ENCODE measurements at regions not wholly inside any gene's neighbourhood (a gene's known extent, or its start where the extent isn't known, plus 50 kb on each side); places are given as distances from the start of the nearest gene placed in this dataset.

DNA sequence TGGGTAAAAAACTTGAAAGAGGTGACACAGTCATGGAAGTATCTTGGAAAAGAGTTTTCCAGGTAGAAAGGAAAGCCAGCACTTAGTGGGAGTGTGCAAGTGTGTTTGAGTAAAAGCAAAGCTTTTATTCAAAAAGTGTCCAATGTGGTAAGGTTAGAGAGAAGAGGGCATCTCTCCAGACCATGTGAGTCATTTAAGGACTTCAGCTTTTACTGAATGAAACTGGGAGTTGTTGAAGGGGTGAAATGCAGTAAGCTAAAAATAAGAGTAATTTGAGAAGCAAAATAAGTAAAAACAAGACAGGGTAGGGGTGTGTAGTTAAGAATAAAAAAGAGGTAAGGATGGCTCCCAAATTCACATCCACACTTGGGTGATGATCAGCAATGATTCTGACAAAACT is 238.9 kb downstream of the SLC7A11 start:
- Histone ChIP-seq H2BK12ac (ENCODE audit: low read length) (no peak overlapping the region), H3K4me2 (ENCODE audit: insufficient read depth, low read length, poor library complexity, severe bottlenecking) (no peak overlapping the region), H3K27me3 (ENCODE audit: control insufficient read depth in 3 of 3, insufficient read depth in 3 of 3, low read depth in 1 of 3, low read length in 3 of 3) (no peaks in the 10 kb centered on the region), H2AFZ (ENCODE audit: low read length) (no peak overlapping the region), H3K23ac (ENCODE audit: low read depth, low read length, poor library complexity) (no peak overlapping the region), H3K14ac (ENCODE audit: low read length) (no peak overlapping the region), H3K4me1 (ENCODE audit: control insufficient read depth in 2 of 2, insufficient read depth in 1 of 2, low read depth in 1 of 2, low read length in 2 of 2) (no peaks in the 10 kb centered on the region), H3K4ac (ENCODE audit: low read length) (no peak overlapping the region), H4K8ac (ENCODE audit: low read depth, low read length) (no peak overlapping the region), H4K91ac (ENCODE audit: low read depth, low read length, poor library complexity) (no peak overlapping the region), H2BK15ac (ENCODE audit: low read length) (no peak overlapping the region), H2BK5ac (ENCODE audit: low read length) (no peak overlapping the region), H3K79me1 (ENCODE audit: low read depth, low read length) (no peaks in the 10 kb centered on the region), H3K36me3 (replicated peaks in 1 of 2; ENCODE audit: control insufficient read depth in 2 of 2, insufficient read depth in 2 of 2, low read length in 2 of 2) (no peaks in the 10 kb centered on the region), H3K9ac (ENCODE audit: low read depth, low read length, poor library complexity) (no peak overlapping the region), H3K9me3 (replicated peaks in 1 of 2; ENCODE audit: control insufficient read depth in 2 of 2, insufficient read depth in 1 of 2, low read depth in 1 of 2, low read length in 2 of 2) (no peaks in the 10 kb centered on the region), H3K4me3 (ENCODE audit: low read length in 2 of 2) (no peak overlapping the region), H3K18ac (ENCODE audit: low read length) (no peak overlapping the region), H2BK120ac (ENCODE audit: low read depth, low read length) (no peak overlapping the region), H2AK5ac (ENCODE audit: low read depth, low read length) (no peak overlapping the region), H3K27ac (replicated peaks; ENCODE audit: low read length) (no peak overlapping the region)
- no peak for DNase-seq (ENCODE audit: low spot score)

DNA sequence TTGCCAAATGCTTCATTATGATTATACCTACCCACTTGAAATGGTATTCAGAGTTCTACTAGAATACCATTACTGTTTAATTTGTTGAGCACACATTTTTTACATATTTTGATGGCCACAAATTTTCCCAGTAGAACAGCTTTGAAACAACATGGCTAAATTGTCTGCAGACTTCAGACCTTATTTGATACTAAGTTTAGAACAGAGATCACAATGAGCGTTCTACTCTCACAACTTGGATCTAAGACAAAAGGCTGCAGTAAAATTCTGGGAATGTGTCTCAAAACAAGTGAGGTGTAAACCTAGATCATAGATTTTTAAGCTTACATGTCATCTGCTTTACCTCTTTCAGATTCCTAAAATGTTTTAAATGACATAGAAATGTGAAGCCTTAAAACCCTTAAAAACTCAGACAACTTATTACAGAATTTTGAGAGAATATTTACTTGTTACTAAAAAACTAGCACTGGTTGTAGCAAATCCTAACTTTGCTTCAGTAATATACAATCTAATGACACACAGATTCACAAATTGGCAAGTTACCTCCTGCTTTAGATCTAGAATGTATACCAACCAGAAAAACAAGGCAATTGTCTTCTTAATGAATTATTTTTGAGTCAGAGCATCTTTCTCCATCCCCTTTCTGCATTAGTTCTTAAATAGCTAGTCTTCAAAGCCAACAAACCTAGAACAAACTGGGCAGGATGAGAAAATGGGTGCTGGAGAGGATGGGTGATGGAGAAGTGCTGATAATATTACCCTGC is 243.3 kb downstream of the SLC7A11 start:
- Histone ChIP-seq H3K27me3 (ENCODE audit: control insufficient read depth in 3 of 3, insufficient read depth in 3 of 3, low read depth in 1 of 3, low read length in 3 of 3) (no peaks in the 10 kb centered on the region), H2AK5ac (ENCODE audit: low read depth, low read length) (no peak overlapping the region), H3K27ac (replicated peaks; ENCODE audit: low read length) (no peak overlapping the region), H2BK15ac (ENCODE audit: low read length) (no peak overlapping the region), H3K4me2 (ENCODE audit: insufficient read depth, low read length, poor library complexity, severe bottlenecking) (no peak overlapping the region), H2BK120ac (ENCODE audit: low read depth, low read length) (no peak overlapping the region), H3K79me1 (ENCODE audit: low read depth, low read length) (no peaks in the 10 kb centered on the region), H3K4ac (ENCODE audit: low read length) (no peak overlapping the region), H3K4me1 (ENCODE audit: control insufficient read depth in 2 of 2, insufficient read depth in 1 of 2, low read depth in 1 of 2, low read length in 2 of 2) (peaks cover 0 to 1% of the 10 kb centered on the region in 2 donors), H3K9ac (ENCODE audit: low read depth, low read length, poor library complexity) (no peak overlapping the region), H3K36me3 (replicated peaks in 1 of 2; ENCODE audit: control insufficient read depth in 2 of 2, insufficient read depth in 2 of 2, low read length in 2 of 2) (no peaks in the 10 kb centered on the region), H4K91ac (ENCODE audit: low read depth, low read length, poor library complexity) (no peak overlapping the region), H3K18ac (ENCODE audit: low read length) (no peak overlapping the region), H4K8ac (ENCODE audit: low read depth, low read length) (no peak overlapping the region), H3K14ac (ENCODE audit: low read length) (no peak overlapping the region), H2BK5ac (ENCODE audit: low read length) (no peak overlapping the region), H2AFZ (ENCODE audit: low read length) (no peak overlapping the region), H2BK12ac (ENCODE audit: low read length) (no peak overlapping the region), H3K4me3 (ENCODE audit: low read length in 2 of 2) (no peak overlapping the region), H3K23ac (ENCODE audit: low read depth, low read length, poor library complexity) (no peak overlapping the region), H3K9me3 (replicated peaks in 1 of 2; ENCODE audit: control insufficient read depth in 2 of 2, insufficient read depth in 1 of 2, low read depth in 1 of 2, low read length in 2 of 2) (no peaks in the 10 kb centered on the region)
- no CpG with 5 or more reads among the region's 1 CpG for WGBS, 2 donors (ENCODE audit: extremely low coverage in 2 of 2, insufficient read length in 2 of 2, insufficient replicate concordance in 1 of 2)
- DNase-seq (ENCODE audit: low spot score) = no peak

DNA sequence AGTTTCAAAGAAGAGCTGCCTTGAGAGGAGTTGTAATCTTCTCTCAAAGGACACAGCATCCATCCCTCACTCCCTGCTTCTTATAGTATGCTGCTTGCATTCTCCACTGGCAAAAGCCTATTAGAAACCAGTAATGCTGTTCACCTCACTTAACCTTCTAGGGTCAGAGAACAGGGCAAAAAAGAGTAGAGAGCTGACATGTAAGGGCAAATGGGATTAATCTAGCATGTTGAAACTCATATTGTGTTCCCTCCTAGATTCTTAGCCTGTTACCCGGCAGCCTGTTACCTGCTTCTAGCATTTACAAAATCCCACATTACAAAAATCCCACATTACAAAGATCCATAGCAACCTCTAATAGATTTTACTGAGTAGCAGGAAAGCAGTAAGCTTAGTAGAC is 244.7 kb downstream of the SLC7A11 start:
- DNase-seq (ENCODE audit: low spot score) = peak; percentile 21
- Histone ChIP-seq H3K79me1 (ENCODE audit: low read depth, low read length) (no peaks in the 10 kb centered on the region), H2AK5ac (ENCODE audit: low read depth, low read length) (no peak overlapping the region), H3K14ac (ENCODE audit: low read length) (no peak overlapping the region), H2BK15ac (ENCODE audit: low read length) (no peak overlapping the region), H2AFZ (ENCODE audit: low read length) (peak overlapping the region; percentile 20), H3K36me3 (replicated peaks in 1 of 2; ENCODE audit: control insufficient read depth in 2 of 2, insufficient read depth in 2 of 2, low read length in 2 of 2) (no peaks in the 10 kb centered on the region), H4K8ac (ENCODE audit: low read depth, low read length) (no peak overlapping the region), H3K9ac (ENCODE audit: low read depth, low read length, poor library complexity) (no peak overlapping the region), H3K4me3 (ENCODE audit: low read length in 2 of 2) (no peak overlapping the region), H3K23ac (ENCODE audit: low read depth, low read length, poor library complexity) (no peak overlapping the region), H2BK120ac (ENCODE audit: low read depth, low read length) (no peak overlapping the region), H3K4ac (ENCODE audit: low read length) (no peak overlapping the region), H3K27me3 (ENCODE audit: control insufficient read depth in 3 of 3, insufficient read depth in 3 of 3, low read depth in 1 of 3, low read length in 3 of 3) (no peaks in the 10 kb centered on the region), H3K4me2 (ENCODE audit: insufficient read depth, low read length, poor library complexity, severe bottlenecking) (no peak overlapping the region), H3K9me3 (replicated peaks in 1 of 2; ENCODE audit: control insufficient read depth in 2 of 2, insufficient read depth in 1 of 2, low read depth in 1 of 2, low read length in 2 of 2) (no peaks in the 10 kb centered on the region), H3K27ac (replicated peaks; ENCODE audit: low read length) (no peak overlapping the region), H3K4me1 (ENCODE audit: control insufficient read depth in 2 of 2, insufficient read depth in 1 of 2, low read depth in 1 of 2, low read length in 2 of 2) (peaks cover 0 to 1% of the 10 kb centered on the region in 2 donors), H2BK5ac (ENCODE audit: low read length) (no peak overlapping the region), H3K18ac (ENCODE audit: low read length) (no peak overlapping the region), H2BK12ac (ENCODE audit: low read length) (no peak overlapping the region), H4K91ac (ENCODE audit: low read depth, low read length, poor library complexity) (no peak overlapping the region)
- WGBS, 2 donors (ENCODE audit: extremely low coverage in 2 of 2, insufficient read length in 2 of 2, insufficient replicate concordance in 1 of 2) = no CpG with 5 or more reads among the region's 1 CpG

DNA sequence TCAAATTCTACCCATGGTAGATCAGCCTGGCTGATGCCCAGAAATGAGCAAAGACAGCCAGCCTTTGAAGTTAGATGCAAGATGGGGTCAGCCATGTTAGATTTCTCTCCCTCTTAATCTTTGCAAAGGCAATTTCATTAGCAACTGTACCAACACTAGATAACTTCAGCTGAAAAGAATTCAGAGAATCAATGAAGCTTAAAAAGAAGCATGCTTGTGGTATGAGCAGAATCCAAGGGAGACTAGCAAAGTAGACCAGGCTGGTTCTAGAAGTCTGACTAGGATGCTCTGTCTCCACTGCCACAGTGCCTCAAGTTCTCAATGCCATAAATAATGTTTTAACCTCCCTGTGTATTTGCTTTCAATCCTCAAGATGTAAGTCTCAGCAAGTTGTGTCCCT is 247.3 kb downstream of the SLC7A11 start:
- Histone ChIP-seq H3K36me3 (replicated peaks in 1 of 2; ENCODE audit: control insufficient read depth in 2 of 2, insufficient read depth in 2 of 2, low read length in 2 of 2) (no peaks in the 10 kb centered on the region), H4K8ac (ENCODE audit: low read depth, low read length) (no peak overlapping the region), H3K4me3 (ENCODE audit: low read length in 2 of 2) (no peak overlapping the region), H3K4me1 (ENCODE audit: control insufficient read depth in 2 of 2, insufficient read depth in 1 of 2, low read depth in 1 of 2, low read length in 2 of 2) (peaks cover 0 to 1% of the 10 kb centered on the region in 2 donors), H3K9ac (ENCODE audit: low read depth, low read length, poor library complexity) (no peak overlapping the region), H3K9me3 (replicated peaks in 1 of 2; ENCODE audit: control insufficient read depth in 2 of 2, insufficient read depth in 1 of 2, low read depth in 1 of 2, low read length in 2 of 2) (no peaks in the 10 kb centered on the region), H2AK5ac (ENCODE audit: low read depth, low read length) (no peak overlapping the region), H3K18ac (ENCODE audit: low read length) (no peak overlapping the region), H3K4ac (ENCODE audit: low read length) (no peak overlapping the region), H3K79me1 (ENCODE audit: low read depth, low read length) (no peaks in the 10 kb centered on the region), H3K27ac (replicated peaks; ENCODE audit: low read length) (no peak overlapping the region), H3K14ac (ENCODE audit: low read length) (no peak overlapping the region), H2BK12ac (ENCODE audit: low read length) (no peak overlapping the region), H2AFZ (ENCODE audit: low read length) (peak overlapping the region; percentile 67), H2BK5ac (ENCODE audit: low read length) (no peak overlapping the region), H3K27me3 (ENCODE audit: control insufficient read depth in 3 of 3, insufficient read depth in 3 of 3, low read depth in 1 of 3, low read length in 3 of 3) (no peaks in the 10 kb centered on the region), H2BK15ac (ENCODE audit: low read length) (no peak overlapping the region), H3K4me2 (ENCODE audit: insufficient read depth, low read length, poor library complexity, severe bottlenecking) (no peak overlapping the region), H2BK120ac (ENCODE audit: low read depth, low read length) (no peak overlapping the region), H3K23ac (ENCODE audit: low read depth, low read length, poor library complexity) (no peak overlapping the region), H4K91ac (ENCODE audit: low read depth, low read length, poor library complexity) (no peak overlapping the region)
- no peak for DNase-seq (ENCODE audit: low spot score)

Data from neuronal stem cell (in vitro differentiated cells).